HG02623 (cell line): ENCODE measurements at regions not wholly inside any gene's neighbourhood (a gene's known extent, or its start where the extent isn't known, plus 50 kb on each side); places are given as distances from the start of the nearest gene placed in this dataset.

Experiments
- ATAC-seq: cut with Tn5 transposase; IDR thresholded peaks from one replicate; pipeline ENCODE4 v1.9.1; 2021; ENCODE audit warnings: moderate library complexity; ENCODE audit not compliant: unreplicated experiment

DNA sequence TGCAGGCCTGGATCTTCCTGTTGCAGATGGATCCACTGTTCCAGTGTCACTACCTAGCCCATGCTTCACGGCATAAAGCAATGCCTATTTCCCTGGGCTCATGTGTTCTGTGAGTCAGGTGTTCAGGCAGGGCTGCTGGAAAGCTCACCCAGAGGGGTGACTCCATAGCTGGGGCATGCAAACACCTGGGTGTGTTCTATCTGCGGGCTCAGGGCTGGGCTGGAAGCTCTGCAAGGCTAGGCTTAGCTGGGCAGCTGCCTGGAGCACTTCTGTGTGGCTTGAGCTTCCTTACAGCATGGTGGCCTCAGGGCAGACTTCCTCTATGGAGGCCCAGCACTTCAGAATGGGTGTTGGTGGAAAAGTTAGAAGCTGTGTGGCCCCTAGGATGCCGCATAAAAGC is 139.9 kb downstream of the GADD45G start:
- ATAC-seq = no peak

DNA sequence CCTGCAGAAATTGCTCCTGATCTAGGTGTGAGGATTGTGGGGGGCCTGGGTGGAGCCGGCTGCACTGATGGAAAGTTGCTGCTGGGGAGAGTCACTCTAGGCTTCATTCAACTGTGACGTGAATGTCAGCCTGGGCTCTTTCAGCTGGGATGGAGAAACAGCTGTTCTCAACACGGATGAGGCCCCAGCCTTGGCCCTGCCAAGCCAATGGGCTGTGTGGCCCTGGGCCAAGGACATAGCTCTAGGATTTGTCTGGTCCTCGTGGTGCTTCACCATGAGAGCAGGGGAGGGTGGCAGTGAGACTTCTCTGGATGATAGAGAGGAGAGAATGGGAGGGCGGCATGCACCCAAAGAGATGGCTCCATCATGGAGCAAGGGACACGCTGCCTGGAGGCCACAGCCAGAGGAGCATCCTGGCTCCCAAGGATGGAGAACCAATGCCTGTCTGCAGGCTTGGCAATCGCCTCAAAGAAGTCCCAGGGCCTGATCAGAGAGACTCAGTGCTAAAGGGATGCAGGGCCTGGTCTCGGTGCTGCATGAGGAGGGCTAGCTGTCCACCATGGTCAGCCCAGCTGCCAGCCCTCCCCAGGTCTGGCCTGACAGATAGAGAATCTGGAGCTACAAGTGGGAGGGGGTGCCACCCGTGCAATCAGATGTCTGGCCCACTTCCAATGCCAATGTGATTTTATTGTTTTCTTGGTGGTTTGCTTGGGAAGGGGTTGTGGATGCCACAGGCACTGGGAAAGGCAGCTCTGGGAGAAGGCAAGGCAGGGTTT is 141.0 kb downstream of the GADD45G start:
- no peak for ATAC-seq

DNA sequence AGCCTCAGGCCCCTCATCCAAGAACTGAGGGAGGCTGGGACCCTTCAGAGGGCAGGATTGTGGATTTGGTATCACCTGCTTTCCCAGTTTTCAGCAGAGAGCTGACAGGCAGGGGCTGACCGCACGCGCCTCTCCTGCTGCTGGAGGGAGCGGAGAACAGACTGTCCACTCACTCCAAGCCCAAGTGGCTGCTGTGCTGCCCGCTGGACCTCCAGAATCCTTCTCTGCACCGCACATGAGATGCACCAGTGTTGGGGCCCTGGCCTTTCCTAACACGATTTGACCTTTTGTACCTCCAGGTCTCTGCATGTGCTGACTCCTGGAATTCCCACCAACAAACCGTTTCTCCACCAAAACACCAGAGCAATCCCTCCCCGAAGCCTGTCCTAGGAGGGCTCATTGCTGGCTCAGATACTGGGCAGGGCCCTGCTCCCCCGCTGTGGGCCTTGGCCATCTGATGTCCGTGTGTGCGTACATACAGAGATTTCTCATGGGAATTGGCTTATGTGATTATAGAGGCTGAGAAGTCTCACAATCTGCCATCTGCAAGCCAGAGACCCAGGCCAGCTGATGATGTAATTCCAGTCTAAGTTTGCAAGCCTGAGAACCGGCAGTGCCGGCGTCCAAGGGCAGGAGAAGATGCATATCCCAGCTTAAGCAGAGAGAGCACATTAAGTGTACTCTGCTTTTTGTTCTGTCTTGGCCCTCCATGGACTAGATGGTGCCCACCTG is 141.7 kb downstream of the GADD45G start:
- ATAC-seq = no peak

DNA sequence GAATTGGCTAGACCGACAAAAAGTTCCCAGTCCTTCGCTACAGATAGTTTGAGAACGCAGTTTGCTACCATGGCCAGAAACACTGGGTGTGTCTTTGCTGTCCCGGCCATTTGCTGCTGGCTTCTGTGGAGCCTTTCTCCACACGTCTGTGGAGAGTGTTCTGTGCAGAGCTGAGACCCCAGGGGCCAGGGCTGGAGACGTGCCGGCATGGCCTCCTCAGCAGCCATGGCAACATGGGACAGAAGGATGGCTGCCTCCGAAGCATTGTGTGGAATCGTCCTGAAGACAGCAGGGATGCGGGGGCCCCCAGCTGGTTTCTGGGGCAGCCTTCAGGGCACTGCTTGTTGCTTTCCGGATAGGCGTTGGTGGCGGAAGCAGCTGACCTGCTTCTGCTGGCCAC is 142.8 kb downstream of the GADD45G start:
- no peak for ATAC-seq

- no peak for ATAC-seq
These were observed 143.3 kb downstream of the GADD45G start for GRCh38 chr9:89748021-89748670.

- no peak for ATAC-seq
These were observed 144.2 kb downstream of the GADD45G start for GRCh38 chr9:89748831-89749499.

GRCh38 chr9:89749500-89750116 is 144.8 kb downstream of the GADD45G start:
- ATAC-seq = no peak

- ATAC-seq = no peak
These were observed 145.4 kb downstream of the GADD45G start for GRCh38 chr9:89750117-89750791.

DNA sequence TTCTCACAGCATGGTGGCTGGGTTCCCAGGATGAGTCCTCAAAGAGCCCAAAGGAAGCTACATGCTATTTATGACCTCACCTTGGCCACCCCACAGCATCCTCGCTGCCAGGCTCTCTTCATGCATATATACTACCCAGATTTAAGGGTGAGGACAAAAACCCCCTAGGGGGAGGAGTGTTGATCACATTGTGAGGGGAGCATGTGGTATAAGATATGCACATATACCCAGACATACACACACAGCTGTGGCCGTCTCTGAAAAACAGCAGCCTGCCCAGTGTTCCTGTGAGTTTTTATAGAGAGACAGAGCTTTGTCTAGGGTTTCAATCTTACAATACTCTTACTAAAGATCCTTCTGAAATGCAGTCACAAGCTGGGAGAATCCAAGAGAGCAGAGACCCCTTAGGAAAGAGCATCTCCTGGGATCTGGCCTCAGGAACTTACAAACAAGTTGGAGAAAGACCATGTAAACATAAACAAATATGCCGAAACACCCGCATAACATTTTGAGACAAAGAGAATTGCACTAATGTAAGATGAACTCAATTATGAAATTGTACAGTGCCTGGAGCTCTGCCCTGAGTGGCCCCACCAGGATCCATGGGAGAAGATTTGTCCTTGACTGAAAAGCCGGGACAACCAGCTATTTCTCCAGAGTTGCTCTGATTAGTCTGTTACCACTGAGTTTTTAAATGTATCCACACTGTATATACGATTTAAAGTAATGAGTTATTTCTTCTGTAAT is 146.4 kb downstream of the GADD45G start:
- no peak for ATAC-seq

- no peak for ATAC-seq
These were observed 147.3 kb downstream of the GADD45G start for GRCh38 chr9:89752154-89752553.

DNA sequence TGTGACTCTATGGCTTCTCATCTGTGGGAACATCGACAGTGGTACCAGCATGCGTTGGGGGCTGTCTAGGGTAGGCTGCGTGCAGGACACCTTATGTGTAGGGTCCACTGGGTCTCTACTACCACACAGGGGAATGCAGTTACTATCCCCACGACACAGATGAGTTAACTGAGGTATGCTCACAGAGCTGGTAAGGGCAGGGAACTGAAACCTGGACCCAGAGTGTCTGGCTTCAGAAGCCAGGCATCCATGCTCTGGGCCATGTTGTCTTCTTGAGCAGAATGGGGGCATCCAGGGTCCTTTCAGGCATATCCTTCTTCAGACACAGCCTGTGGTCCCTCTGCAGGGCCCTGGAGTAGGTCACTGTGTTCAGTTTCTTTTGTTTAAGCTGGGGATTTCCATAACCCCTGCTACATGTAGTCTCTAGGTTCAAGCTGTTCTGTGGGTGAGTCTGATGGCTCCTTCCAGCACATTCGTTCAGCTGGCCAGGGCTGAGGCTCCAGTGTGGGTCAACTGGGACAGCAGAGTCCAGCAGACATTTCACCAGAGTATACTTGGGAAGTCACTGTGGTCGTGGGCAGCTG is 148.8 kb downstream of the GADD45G start:
- no peak for ATAC-seq

- no peak for ATAC-seq
These were observed 149.4 kb downstream of the GADD45G start for GRCh38 chr9:89754193-89754592.

GRCh38 chr9:89755821-89756220 is 151.0 kb downstream of the GADD45G start:
- no peak for ATAC-seq

DNA sequence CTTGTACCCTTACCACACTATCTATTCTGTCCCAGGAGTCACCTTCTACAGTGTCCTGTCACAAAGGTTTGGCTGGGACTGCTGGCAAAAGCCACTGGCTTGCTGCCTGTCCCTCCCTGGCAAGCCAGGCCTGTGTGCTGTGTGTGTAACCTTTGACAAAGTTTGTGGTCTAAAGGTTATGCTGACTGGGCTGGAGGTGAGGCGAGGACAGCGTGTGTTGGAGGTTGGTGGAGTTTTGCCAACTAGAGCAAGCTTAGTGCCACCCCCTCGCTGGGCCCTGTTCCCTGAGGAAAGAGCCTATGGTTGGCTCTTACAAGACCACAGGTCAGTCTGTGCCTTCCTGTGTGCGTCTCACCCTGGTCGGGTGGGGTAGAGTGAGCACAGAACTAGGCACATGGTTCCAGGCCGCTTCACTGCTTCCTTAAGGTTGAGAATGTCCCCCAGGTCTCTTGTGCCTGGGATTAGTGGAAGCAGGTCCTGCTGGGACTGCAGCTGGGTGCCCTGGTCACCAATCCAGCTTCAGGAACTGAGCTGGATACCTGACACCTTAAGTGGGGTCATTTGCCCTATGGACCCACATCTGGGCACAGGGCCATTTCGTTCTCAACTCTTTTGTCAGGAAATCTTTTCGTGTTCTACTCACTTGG is 152.2 kb downstream of the GADD45G start:
- ATAC-seq = no peak

GRCh38 chr9:89757776-89758528 is 153.1 kb downstream of the GADD45G start:
- ATAC-seq = no peak

DNA sequence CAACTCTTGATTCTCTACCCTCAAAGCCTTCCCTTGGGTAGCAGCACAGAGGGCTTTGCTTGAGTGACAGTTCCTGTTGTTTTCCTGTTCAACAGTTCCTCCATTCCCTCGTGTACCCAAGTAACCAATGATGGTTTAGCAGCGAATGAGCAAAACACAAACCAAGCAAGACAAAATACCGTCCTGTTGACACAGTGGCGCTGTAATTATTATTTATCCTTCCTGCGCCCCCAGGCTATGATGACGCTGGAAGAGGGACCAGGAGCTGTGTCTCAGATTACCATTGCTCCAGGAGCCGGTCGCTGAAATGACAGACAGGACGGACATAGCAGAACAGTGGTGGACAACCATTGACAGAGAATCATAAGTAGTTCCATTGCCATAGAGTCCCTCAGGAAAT is 154.8 kb downstream of the GADD45G start:
- ATAC-seq = no peak

- ATAC-seq = no peak
These were observed 155.3 kb downstream of the GADD45G start for GRCh38 chr9:89760123-89760522.

GRCh38 chr9:89764217-89764616 is 159.4 kb downstream of the GADD45G start:
- ATAC-seq = no peak
